Activated B cell treated with CpG ODN at 0.5 μM for 24 hours (primary cell): ENCODE measurements at regions not wholly inside any gene's neighbourhood (a gene's known extent, or its start where the extent isn't known, plus 50 kb on each side); places are given as distances from the start of the nearest gene placed in this dataset.
"Not testable (repeated sequence)": the region's sequence is repeated elsewhere in the genome, so short reads cannot be mapped to it uniquely, and the experiment has no call there.

Experiments
- ATAC-seq: fragments of 200-7000 bp; cut with Tn5 transposase; one replicate; pipeline ENCODE4 v1.10.0; 2021; ENCODE audit warnings: low read depth, mild to moderate bottlenecking, moderate library complexity
- CTCF ChIA-PET: fragments of 350-600 bp; sonication (Branson Sonifier 250); formaldehyde crosslinking; loops from one replicate; lab custom pipeline; 2021; ENCODE audit warnings: antibody characterized with exemption; lab: Charles Lee
- POLR2A ChIA-PET: fragments of 350-600 bp; sonication (Branson Sonifier 250); formaldehyde crosslinking; loops from one replicate; lab custom pipeline; 2021; ENCODE audit warnings: antibody characterized with exemption; lab: Charles Lee
- DNase-seq: peaks from one replicate; pipeline ENCODE4 v3.0.0; 2022
- H3K27ac Mint-ChIP-seq: one replicate; pipeline ENCODE4 v1.8.0; 2020; ENCODE audit warnings: mixed read lengths
- H3K27me3 Mint-ChIP-seq: one replicate; pipeline ENCODE4 v1.8.0; 2021; ENCODE audit warnings: mixed read lengths
- H3K36me3 Mint-ChIP-seq: one replicate; pipeline ENCODE4 v1.8.0; 2021; ENCODE audit warnings: low read depth, mixed read lengths
- H3K4me1 Mint-ChIP-seq: one replicate; pipeline ENCODE4 v1.8.0; 2021; ENCODE audit warnings: mixed read lengths
- H3K4me3 Mint-ChIP-seq: one replicate; pipeline ENCODE4 v1.8.0; 2020; ENCODE audit warnings: mild to moderate bottlenecking, mixed read lengths
- H3K9me3 Mint-ChIP-seq: one replicate; pipeline ENCODE4 v1.8.0; 2020; ENCODE audit warnings: mixed read lengths
- intact Hi-C: fragments of 100-400 bp; cut with micrococcal nuclease; formaldehyde crosslinking; loops from one replicate; pipeline ENCODE4 v1.15.1; 2024
- TF ChIP-seq, protein P1 (sequence below): fragments of 200-600 bp; IDR thresholded peaks from one replicate; pipeline ENCODE4 v1.8.0; 2022; ENCODE audit warnings: antibody characterized with exemption, mild to moderate bottlenecking

DNA sequence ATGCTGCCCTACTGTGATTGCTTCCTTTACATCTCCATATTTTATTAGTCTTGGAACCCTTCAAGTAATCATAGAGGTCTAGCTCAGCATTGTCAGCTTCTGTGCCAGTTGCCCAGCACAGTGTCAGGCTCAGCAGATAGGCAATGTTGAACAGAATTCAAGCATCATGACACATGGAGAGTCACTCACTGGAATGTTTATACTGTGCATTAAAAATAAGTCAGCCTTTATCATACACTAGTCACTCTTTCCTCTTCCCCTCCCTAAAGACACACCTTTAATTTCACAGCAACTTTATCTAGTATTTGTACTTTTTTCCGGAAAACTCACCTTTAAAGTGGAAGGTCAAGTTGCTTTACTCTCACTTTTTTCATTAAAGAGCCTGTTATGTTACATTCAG is 253.8 kb upstream of the CDH11 start:
- ATAC-seq (no peak), DNase-seq (no peak)
- Mint-ChIP-seq H3K9me3 (no peaks in the 10 kb centered on the region), H3K27me3 (no peaks in the 10 kb centered on the region), H3K36me3 (no peaks in the 10 kb centered on the region), H3K4me1 (no peaks in the 10 kb centered on the region), H3K4me3 (no peak overlapping the region), H3K27ac (no peak overlapping the region)
- TF ChIP-seq, protein P1, sequence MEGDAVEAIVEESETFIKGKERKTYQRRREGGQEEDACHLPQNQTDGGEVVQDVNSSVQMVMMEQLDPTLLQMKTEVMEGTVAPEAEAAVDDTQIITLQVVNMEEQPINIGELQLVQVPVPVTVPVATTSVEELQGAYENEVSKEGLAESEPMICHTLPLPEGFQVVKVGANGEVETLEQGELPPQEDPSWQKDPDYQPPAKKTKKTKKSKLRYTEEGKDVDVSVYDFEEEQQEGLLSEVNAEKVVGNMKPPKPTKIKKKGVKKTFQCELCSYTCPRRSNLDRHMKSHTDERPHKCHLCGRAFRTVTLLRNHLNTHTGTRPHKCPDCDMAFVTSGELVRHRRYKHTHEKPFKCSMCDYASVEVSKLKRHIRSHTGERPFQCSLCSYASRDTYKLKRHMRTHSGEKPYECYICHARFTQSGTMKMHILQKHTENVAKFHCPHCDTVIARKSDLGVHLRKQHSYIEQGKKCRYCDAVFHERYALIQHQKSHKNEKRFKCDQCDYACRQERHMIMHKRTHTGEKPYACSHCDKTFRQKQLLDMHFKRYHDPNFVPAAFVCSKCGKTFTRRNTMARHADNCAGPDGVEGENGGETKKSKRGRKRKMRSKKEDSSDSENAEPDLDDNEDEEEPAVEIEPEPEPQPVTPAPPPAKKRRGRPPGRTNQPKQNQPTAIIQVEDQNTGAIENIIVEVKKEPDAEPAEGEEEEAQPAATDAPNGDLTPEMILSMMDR, result no peak
- ChIA-PET POLR2A (no interaction called here), CTCF (no interaction called here)
- intact Hi-C loops, result no loop called here

GRCh38 chr16:65373097-65373496 is 251.2 kb upstream of the CDH11 start:
- CTCF ChIA-PET, result no interaction called here
- intact Hi-C loops, result no loop called here
- no peaks in the 10 kb centered on the region for H3K36me3 Mint-ChIP-seq
- no peak overlapping the region for H3K27ac Mint-ChIP-seq
- TF ChIP-seq, protein P1, result no peak
- H3K4me3 Mint-ChIP-seq, result no peak overlapping the region
- H3K27me3 Mint-ChIP-seq, result no peaks in the 10 kb centered on the region
- no peaks in the 10 kb centered on the region for H3K4me1 Mint-ChIP-seq
- no peak for ATAC-seq
- POLR2A ChIA-PET, result no interaction called here
- peaks cover 4% of the 10 kb centered on the region for H3K9me3 Mint-ChIP-seq
- no peak for DNase-seq

DNA sequence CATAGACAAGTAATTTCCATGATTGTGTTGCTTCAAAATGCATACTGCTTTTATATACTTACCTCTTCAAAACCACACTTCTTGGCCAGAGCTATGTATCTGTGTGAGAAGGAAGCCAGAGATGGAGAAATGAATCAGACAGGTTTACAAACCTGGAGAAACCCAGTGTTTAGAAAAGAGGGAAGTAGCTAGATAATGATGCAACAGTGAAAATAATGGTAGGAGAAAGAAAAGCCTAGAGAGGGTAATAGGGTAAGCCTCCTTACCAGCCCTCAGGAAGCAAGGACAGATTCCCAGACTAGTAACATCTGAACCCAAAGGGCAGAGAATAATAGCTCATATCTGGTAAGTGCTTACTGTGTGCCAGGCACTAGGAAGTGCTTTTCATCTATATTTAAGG is 250.3 kb upstream of the CDH11 start:
- no peak for ATAC-seq
- Mint-ChIP-seq H3K4me3 (no peak overlapping the region), H3K27me3 (no peaks in the 10 kb centered on the region), H3K27ac (no peak overlapping the region), H3K36me3 (no peaks in the 10 kb centered on the region), H3K9me3 (peaks cover 5% of the 10 kb centered on the region), H3K4me1 (no peaks in the 10 kb centered on the region)
- TF ChIP-seq, protein P1, result no peak
- no peak for DNase-seq
- ChIA-PET CTCF (no interaction called here), POLR2A (no interaction called here)
- intact Hi-C loops, result no loop called here

DNA sequence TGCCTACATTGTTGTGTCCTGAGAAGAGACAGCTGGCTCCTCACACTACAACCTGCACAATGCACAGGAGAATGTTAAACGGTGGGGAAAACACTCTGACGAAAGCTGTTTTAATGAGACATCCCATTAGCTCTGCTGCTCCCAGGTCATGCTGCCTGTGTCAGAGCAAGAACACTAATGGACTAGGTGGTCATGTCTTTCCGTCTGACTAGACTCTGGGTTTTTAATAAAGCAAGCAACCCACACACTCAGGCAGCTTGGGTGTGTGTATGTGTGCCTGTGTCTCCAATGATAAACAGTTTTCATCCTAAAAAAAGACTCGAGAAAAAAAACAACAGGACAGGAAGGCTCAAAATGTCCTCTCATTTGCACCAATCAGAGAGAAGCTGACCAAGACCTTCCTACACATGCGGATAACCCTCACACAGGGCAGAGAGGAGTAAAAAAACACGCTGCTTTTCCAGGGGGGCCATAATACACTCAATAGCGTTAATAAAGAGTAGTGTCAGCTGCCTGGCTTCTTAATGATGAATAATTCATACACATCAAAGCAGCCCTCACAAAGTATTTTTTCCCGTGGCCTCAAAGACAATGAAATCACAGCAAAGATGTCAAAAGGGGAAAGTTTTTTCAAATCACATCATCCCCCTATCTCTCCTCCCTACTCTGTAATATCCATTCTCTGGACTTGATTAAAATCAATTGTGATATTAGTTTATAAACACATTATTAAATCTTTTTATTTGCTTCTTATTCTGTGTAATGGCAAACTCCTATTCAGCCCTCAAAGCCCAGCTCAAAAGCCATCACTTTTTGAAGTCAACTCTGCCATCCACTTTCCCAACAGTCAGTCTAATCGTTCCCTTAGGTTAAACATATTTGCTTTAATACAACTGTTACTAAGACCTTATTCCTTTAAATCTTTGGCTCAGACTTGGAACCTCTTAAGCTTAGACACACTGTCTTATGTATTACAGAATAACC is 244.2 kb upstream of the CDH11 start:
- TF ChIP-seq, protein P1, result no peak
- Mint-ChIP-seq H3K36me3 (no peaks in the 10 kb centered on the region), H3K4me1 (no peaks in the 10 kb centered on the region), H3K4me3 (no peak overlapping the region), H3K27me3 (no peaks in the 10 kb centered on the region), H3K27ac (no peak overlapping the region), H3K9me3 (peaks cover 5% of the 10 kb centered on the region)
- ChIA-PET POLR2A (no interaction called here), CTCF (no interaction called here)
- DNase-seq, result no peak
- intact Hi-C loops, result no loop called here
- ATAC-seq, result no peak

DNA sequence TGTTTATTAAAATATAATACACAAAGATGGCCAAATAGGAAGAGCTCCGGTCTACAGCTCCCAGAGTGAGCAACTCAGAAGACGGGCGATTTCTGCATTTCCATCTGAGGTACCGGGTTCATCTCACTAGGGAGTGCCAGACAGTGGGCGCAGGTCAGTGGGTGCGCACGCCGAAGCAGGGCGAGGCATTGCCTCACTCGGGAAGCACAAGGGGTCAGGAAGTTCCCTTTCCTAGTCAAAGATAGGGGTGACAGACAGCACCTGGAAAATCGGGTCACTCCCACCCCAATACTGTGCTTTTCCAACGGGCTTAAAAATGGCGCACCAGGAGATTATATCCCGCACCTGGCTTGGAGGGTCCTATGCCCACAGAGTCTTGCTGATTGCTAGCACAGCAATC is 234.9 kb upstream of the CDH11 start:
- H3K27me3 Mint-ChIP-seq, ATAC-seq, intact Hi-C loops, H3K9me3 Mint-ChIP-seq, CTCF ChIA-PET, POLR2A ChIA-PET, H3K36me3 Mint-ChIP-seq, H3K4me3 Mint-ChIP-seq, DNase-seq, H3K4me1 Mint-ChIP-seq, H3K27ac Mint-ChIP-seq: not testable (repeated sequence)
